Left lung (tissue), 4 donors: ENCODE measurements at regions not wholly inside any gene's neighbourhood (a gene's known extent, or its start where the extent isn't known, plus 50 kb on each side); places are given as distances from the start of the nearest gene placed in this dataset.

Experiments
- ATAC-seq: fragments of 200-7000 bp; cut with Tn5 transposase; one replicate; pipeline ENCODE4 v1.9.1; 2020; ENCODE audit warnings: moderate library complexity
- DNase-seq, 4 donors: peaks; one replicate each; pipeline ENCODE4 v3.0.0-alpha.2; 2013 to 2020
- H3K27ac ChIP-seq, 2 donors: fragments of 200-600 bp; sonication (generic) in 1 of 2; one replicate each; pipeline versions ENCODE4 v1.5.0 to v1.8.0; 2020 to 2021
- H3K27me3 ChIP-seq, 2 donors: fragments of 200-600 bp; sonication (generic) in 1 of 2; one replicate each; pipeline versions ENCODE4 v1.5.0 to v1.8.0; 2020 to 2021
- H3K36me3 ChIP-seq, 2 donors: fragments of 200-600 bp; sonication (generic) in 1 of 2; one replicate each; pipeline versions ENCODE4 v1.5.0 to v1.8.0; 2020 to 2021
- H3K4me1 ChIP-seq, 2 donors: fragments of 200-600 bp; one replicate each; pipeline ENCODE4 v1.8.0; 2021
- H3K4me3 ChIP-seq, 2 donors: fragments of 200-600 bp; sonication (generic) in 1 of 2; one replicate each; pipeline versions ENCODE4 v1.5.0 to v1.8.0; 2020 to 2021; ENCODE audit warnings: mild to moderate bottlenecking in 1 of 2
- H3K9me3 ChIP-seq, 2 donors: fragments of 200-600 bp; sonication (generic) in 1 of 2; one replicate each; pipeline versions ENCODE4 v1.5.0 to v1.8.0; 2020 to 2021
- CTCF ChIP-seq, 2 donors: fragments of 200-600 bp; sonication (generic) in 1 of 2; IDR thresholded peaks; one replicate each; pipeline versions ENCODE4 v1.5.0 to v1.8.0; 2021; ENCODE audit warnings: antibody characterized with exemption in 2 of 2
- intact Hi-C, 2 donors: fragments of 100-400 bp; cut with DNase I; formaldehyde crosslinking; loops; one replicate each; pipeline versions ENCODE4 v1.11.2 to v1.14.2; 2022
- donor health status: DM: no; HTN: yes; CAD: no.
- donor health status: DM: no; HTN: no; CAD: no.

DNA sequence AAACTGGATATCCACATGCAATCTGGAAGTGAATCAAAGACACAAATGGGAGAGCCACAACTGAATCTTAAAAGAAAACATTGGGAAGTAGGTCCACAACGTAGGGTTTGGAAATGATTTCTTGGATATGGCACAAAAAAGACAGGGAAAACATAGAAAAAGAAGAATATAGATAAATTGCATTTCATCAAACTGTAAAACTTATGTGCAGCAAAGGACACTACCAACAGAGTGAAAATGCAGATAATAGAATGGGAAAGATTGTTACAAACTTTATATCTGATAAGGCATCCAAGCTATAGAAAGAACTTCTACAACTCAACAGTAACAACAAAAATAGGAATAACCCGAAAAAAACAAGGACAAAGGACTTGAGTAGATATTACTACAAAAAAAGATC lies 89.6 kb downstream of the ZNF280B start:
- Histone ChIP-seq H3K4me3 (no peak overlapping the region), H3K4me1 (no peaks in the 10 kb centered on the region), H3K27ac (no peak overlapping the region), H3K27me3 (peaks cover 0 to 64% of the 10 kb centered on the region in 2 donors), H3K36me3 (no peaks in the 10 kb centered on the region), H3K9me3 (no peaks in the 10 kb centered on the region)
- intact Hi-C loops = no loop called here
- TF ChIP-seq CTCF (IDR thresholded peaks at IDR 0.05) = no peak
- DNase-seq (no peak), ATAC-seq (no peak)

DNA sequence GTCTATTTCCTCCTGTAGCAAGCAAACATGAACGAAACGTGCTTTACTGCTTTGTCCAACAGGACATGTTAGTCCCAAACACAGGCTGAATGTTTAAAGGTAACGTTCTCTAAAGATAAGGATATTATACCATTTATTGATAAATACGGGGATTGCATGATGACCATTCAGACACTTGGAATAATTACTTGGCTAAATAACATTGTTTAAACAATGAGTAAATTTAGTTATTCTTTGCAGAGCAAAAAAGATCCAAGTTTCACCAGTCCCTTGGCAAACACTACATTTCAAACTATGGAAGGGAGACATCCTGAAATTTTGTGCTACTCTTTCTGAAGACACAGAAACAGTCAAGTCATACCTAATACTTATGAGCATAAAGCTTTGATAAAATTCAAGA lies 88.0 kb downstream of the ZNF280B start:
- no peak for DNase-seq
- no peak for ATAC-seq
- H3K4me1 ChIP-seq = no peaks in the 10 kb centered on the region
- no peaks in the 10 kb centered on the region for H3K9me3 ChIP-seq
- no peaks in the 10 kb centered on the region for H3K36me3 ChIP-seq
- H3K27ac ChIP-seq = no peak overlapping the region
- no peak for TF ChIP-seq CTCF (IDR thresholded peaks at IDR 0.05)
- no peak overlapping the region for H3K4me3 ChIP-seq
- H3K27me3 ChIP-seq = peaks cover 0 to 67% of the 10 kb centered on the region in 2 donors
- intact Hi-C loops = no loop called here

DNA sequence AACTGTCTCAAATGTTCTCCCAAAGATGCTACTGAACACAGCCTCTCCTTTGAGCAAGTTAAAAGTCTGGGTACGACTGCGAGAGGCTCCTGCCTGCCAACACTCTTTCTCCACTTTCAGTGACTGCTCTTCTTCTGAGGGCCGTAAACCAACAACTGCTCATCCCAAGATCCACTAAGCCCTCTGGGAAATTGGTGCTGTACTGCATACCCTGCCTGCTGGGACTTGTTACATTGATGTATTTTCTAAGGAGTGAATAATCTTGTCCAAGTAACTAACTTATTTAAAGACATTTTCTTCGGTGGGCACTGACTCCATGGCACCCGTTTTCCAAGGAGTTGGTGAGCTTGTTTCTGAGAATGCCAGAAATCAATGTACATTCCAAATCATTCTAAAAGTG lies 87.2 kb downstream of the ZNF280B start:
- H3K27me3 ChIP-seq = peaks cover 0 to 65% of the 10 kb centered on the region in 2 donors
- H3K27ac ChIP-seq = no peak overlapping the region
- no peak for DNase-seq
- no peaks in the 10 kb centered on the region for H3K36me3 ChIP-seq
- TF ChIP-seq CTCF (IDR thresholded peaks at IDR 0.05) = no peak
- intact Hi-C loops = no loop called here
- no peak for ATAC-seq
- no peaks in the 10 kb centered on the region for H3K9me3 ChIP-seq
- H3K4me3 ChIP-seq = no peak overlapping the region
- H3K4me1 ChIP-seq = no peaks in the 10 kb centered on the region

- Histone ChIP-seq H3K4me1 (no peaks in the 10 kb centered on the region), H3K36me3 (no peaks in the 10 kb centered on the region), H3K9me3 (no peaks in the 10 kb centered on the region), H3K4me3 (no peak overlapping the region), H3K27me3 (peaks cover 0 to 53% of the 10 kb centered on the region in 2 donors), H3K27ac (no peak overlapping the region)
- intact Hi-C loops = no loop called here
- ATAC-seq (peak; percentile 83), DNase-seq (peak in 2 of 4 donors; percentile 50 to 80)
- peak; percentile 57 to 73 for TF ChIP-seq CTCF (IDR thresholded peaks at IDR 0.05)
These were observed 85.9 kb downstream of the ZNF280B start for GRCh38 chr22:22422629-22423112.

GRCh38 chr22:22423681-22424080 lies 84.9 kb downstream of the ZNF280B start:
- Histone ChIP-seq H3K27me3 (peaks cover 0 to 44% of the 10 kb centered on the region in 2 donors), H3K27ac (no peak overlapping the region), H3K4me3 (no peak overlapping the region), H3K9me3 (no peaks in the 10 kb centered on the region), H3K4me1 (no peaks in the 10 kb centered on the region), H3K36me3 (no peaks in the 10 kb centered on the region)
- DNase-seq (no peak), ATAC-seq (no peak)
- intact Hi-C loops = no loop called here
- no peak for TF ChIP-seq CTCF (IDR thresholded peaks at IDR 0.05)
